Osteoblast (primary cell): ENCODE measurements at regions not wholly inside any gene's neighbourhood (a gene's known extent, or its start where the extent isn't known, plus 50 kb on each side); places are given as distances from the start of the nearest gene placed in this dataset.

Source experiments
- DNase-seq: peaks from one replicate; pipeline ENCODE4 v3.0.0; 2011; ENCODE audit warnings: low spot score, mixed read lengths; ENCODE audit not compliant: insufficient read length; ENCODE audit errors: missing footprints
- H2AFZ ChIP-seq: 2 replicates; pipeline ENCODE4 v1.6.0; 2011; ENCODE audit warnings: mild to moderate bottlenecking, low read length
- H3K27ac ChIP-seq: 2 replicates; pipeline ENCODE4 v1.5.1; 2011; ENCODE audit warnings: mild to moderate bottlenecking, low read depth, low read length, moderate library complexity
- H3K27me3 ChIP-seq: 2 replicates; pipeline ENCODE4 v1.6.0; 2012; ENCODE audit warnings: mild to moderate bottlenecking, control low read depth, inconsistent platforms, low read length, moderate library complexity; ENCODE audit not compliant: insufficient read depth
- H3K36me3 ChIP-seq: 2 replicates; pipeline ENCODE4 v1.5.1; 2011; ENCODE audit warnings: mild to moderate bottlenecking, low read length, control low read depth, moderate library complexity; ENCODE audit not compliant: insufficient read depth
- H3K4me1 ChIP-seq: 2 replicates; pipeline ENCODE4 v1.5.1; 2011; ENCODE audit warnings: mild to moderate bottlenecking, low read length, control low read depth, moderate library complexity; ENCODE audit not compliant: insufficient read depth
- H3K4me2 ChIP-seq: 2 replicates; pipeline ENCODE4 v1.6.0; 2011; ENCODE audit warnings: mild to moderate bottlenecking, low read length; ENCODE audit not compliant: insufficient read depth
- H3K4me3 ChIP-seq: fragments of 200-600 bp; sonication (generic); 3 replicates; pipeline ENCODE4 v1.5.1; 2012; ENCODE audit warnings: mild to moderate bottlenecking, low read length, inconsistent platforms; ENCODE audit not compliant: insufficient read depth
- H3K79me2 ChIP-seq: 2 replicates; pipeline ENCODE4 v1.6.0; 2012; ENCODE audit warnings: mild to moderate bottlenecking, low read length, control low read depth, inconsistent platforms; ENCODE audit not compliant: insufficient read depth
- H3K9me3 ChIP-seq: 2 replicates; pipeline ENCODE4 v1.5.1; 2011; ENCODE audit warnings: low read depth, low read length, control low read depth
- H4K20me1 ChIP-seq: 2 replicates; pipeline ENCODE4 v1.6.0; 2012; ENCODE audit warnings: mild to moderate bottlenecking, low read length, control low read depth; ENCODE audit not compliant: insufficient read depth
- CTCF ChIP-seq: IDR thresholded peaks from 2 replicates; pipeline ENCODE4 v1.5.1; 2011; ENCODE audit warnings: mild to moderate bottlenecking, low read depth, low read length, moderate library complexity; ENCODE audit errors: extremely low read depth

DNA sequence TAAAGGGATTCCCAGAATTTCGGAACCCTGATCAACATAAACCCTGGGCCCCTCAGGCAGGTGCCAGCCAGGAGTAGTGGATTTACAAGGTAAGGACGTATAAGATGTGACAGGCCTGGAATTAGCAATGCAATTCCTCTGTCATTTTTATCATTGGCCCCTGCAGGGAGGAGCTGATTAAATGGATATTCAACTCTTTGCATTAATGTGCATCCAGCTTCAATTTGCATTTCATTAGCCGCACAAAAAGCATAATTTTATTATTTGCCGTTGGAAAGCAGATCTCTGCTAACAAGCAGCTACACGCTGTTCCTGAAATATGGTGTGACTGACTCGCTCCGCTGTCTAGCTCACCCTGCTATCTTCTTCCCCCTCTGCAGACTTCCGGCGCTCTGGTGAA is 195.8 kb downstream of the RPS24 start:
- Histone ChIP-seq H3K4me1 (peaks cover 8% of the 10 kb centered on the region), H3K79me2 (no peaks in the 10 kb centered on the region), H3K27me3 (no peaks in the 10 kb centered on the region), H3K4me3 (no peak overlapping the region), H2AFZ (no peak overlapping the region), H4K20me1 (no peaks in the 10 kb centered on the region), H3K27ac (no peak overlapping the region), H3K4me2 (no peak overlapping the region), H3K9me3 (no peaks in the 10 kb centered on the region), H3K36me3 (no peaks in the 10 kb centered on the region)
- no peak for DNase-seq
- no peak for TF ChIP-seq CTCF

DNA sequence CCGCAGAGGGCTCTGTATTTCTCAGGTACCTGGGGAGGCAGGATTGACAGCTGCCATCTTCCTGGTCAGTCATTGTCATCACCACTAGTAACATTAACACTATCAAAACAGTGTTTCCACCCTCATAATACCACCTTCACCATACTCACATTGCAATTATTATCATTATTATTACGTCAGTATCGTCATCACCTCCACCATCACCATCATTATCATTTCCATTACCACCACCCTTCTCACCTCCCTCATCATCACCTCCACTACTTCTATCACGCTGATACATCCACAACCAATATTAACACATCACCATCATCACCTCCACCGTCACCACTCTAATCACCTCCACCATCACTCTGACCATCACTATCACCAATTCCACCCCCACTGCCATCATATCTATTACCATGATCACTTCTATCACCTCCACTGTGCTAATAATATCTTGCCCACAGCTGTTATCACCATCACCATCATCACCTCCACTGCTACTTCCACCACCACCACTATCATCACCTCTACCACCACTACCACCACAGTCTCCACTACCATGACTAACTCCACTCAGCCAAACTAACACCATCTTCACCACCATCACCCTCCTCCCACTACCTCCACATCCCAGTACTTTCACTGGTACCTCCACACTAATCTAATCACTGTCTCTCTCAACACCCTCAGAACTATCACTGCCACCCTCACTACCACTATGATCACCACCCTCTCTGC is 196.4 kb downstream of the RPS24 start:
- Histone ChIP-seq H3K9me3 (no peaks in the 10 kb centered on the region), H3K4me3 (no peak overlapping the region), H3K4me2 (no peak overlapping the region), H2AFZ (no peak overlapping the region), H3K79me2 (no peaks in the 10 kb centered on the region), H3K4me1 (peaks cover 2% of the 10 kb centered on the region), H3K27me3 (no peaks in the 10 kb centered on the region), H4K20me1 (no peaks in the 10 kb centered on the region), H3K27ac (no peak overlapping the region), H3K36me3 (no peaks in the 10 kb centered on the region)
- DNase-seq, result no peak
- TF ChIP-seq CTCF, result no peak

- no peak overlapping the region for H3K4me2 ChIP-seq
- H3K4me1 ChIP-seq, result no peaks in the 10 kb centered on the region
- H3K36me3 ChIP-seq, result no peaks in the 10 kb centered on the region
- no peaks in the 10 kb centered on the region for H3K79me2 ChIP-seq
- no peaks in the 10 kb centered on the region for H3K9me3 ChIP-seq
- TF ChIP-seq CTCF, result no peak
- no peaks in the 10 kb centered on the region for H4K20me1 ChIP-seq
- no peak overlapping the region for H3K27ac ChIP-seq
- DNase-seq, result no peak
- H3K4me3 ChIP-seq, result no peak overlapping the region
- no peak overlapping the region for H2AFZ ChIP-seq
- H3K27me3 ChIP-seq, result no peaks in the 10 kb centered on the region
Observed at GRCh38 chr10:78231327-78231726, 197.7 kb downstream of the RPS24 start.

GRCh38 chr10:78231939-78232338 is 198.3 kb downstream of the RPS24 start:
- H3K9me3 ChIP-seq, result no peaks in the 10 kb centered on the region
- no peak overlapping the region for H3K4me2 ChIP-seq
- TF ChIP-seq CTCF, result peak; percentile 31
- H3K4me1 ChIP-seq, result no peaks in the 10 kb centered on the region
- no peak overlapping the region for H2AFZ ChIP-seq
- H3K27ac ChIP-seq, result no peak overlapping the region
- H4K20me1 ChIP-seq, result no peaks in the 10 kb centered on the region
- H3K4me3 ChIP-seq, result no peak overlapping the region
- H3K79me2 ChIP-seq, result no peaks in the 10 kb centered on the region
- no peaks in the 10 kb centered on the region for H3K27me3 ChIP-seq
- DNase-seq, result no peak
- H3K36me3 ChIP-seq, result no peaks in the 10 kb centered on the region
